GM23248 (cell line): ENCODE measurements at regions not wholly inside any gene's neighbourhood (a gene's known extent, or its start where the extent isn't known, plus 50 kb on each side); places are given as distances from the start of the nearest gene placed in this dataset.

ENCODE experiments used
- EZH2 ChIP-seq: fragments of 200-600 bp; sonication (generic); IDR thresholded peaks from 2 replicates; pipeline ENCODE4 v1.6.1; 2018; ENCODE audit warnings: antibody characterized with exemption, mild to moderate bottlenecking; ENCODE audit not compliant: insufficient read depth, poor library complexity, severe bottlenecking
- EZH2phosphoT487 ChIP-seq: fragments of 200-600 bp; sonication (generic); IDR thresholded peaks from 2 replicates; pipeline ENCODE4 v1.6.1; 2018; ENCODE audit warnings: antibody characterized with exemption, moderate library complexity, mild to moderate bottlenecking, low read depth; ENCODE audit not compliant: insufficient read depth

DNA sequence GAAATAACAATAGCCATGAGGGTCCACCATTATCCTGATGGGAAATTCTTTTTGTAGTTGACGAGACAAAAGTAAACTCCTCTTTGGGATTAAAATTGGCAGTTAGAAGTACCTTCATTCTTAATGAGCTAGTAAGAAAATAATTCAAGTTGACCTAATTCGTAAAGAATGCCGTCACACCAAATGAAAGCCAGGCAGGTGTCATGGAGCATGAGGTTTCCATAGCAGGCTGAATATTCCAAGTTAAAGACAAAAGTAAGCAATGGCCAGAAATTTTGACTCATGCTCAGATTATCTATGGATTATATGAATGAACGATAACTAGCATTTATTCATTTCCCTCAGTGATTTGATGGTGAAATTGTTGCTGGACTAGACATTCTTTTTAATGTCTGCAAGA, 192.2 kb upstream of the FAT1 start:
- TF ChIP-seq EZH2 (no peak), EZH2phosphoT487 (no peak)
